Fibroblast of gingiva (primary cell): ENCODE measurements at regions not wholly inside any gene's neighbourhood (a gene's known extent, or its start where the extent isn't known, plus 50 kb on each side); places are given as distances from the start of the nearest gene placed in this dataset.
A peak's percentile ranks its signal among the peaks of the same experiment; 100 is the strongest.

Experiments
- DNase-seq: peaks from one replicate; pipeline ENCODE4 v3.0.0-alpha.2; 2011; ENCODE audit warnings: low read depth

- peak; percentile 6 for DNase-seq
Measured at GRCh38 chr3:71994906-71995305, 210.0 kb upstream of the PROK2 start.

- DNase-seq, result no peak
Measured at GRCh38 chr3:71994203-71994602, 209.3 kb upstream of the PROK2 start.

GRCh38 chr3:71991681-71992080 lies 206.7 kb upstream of the PROK2 start:
- DNase-seq, result no peak

DNA sequence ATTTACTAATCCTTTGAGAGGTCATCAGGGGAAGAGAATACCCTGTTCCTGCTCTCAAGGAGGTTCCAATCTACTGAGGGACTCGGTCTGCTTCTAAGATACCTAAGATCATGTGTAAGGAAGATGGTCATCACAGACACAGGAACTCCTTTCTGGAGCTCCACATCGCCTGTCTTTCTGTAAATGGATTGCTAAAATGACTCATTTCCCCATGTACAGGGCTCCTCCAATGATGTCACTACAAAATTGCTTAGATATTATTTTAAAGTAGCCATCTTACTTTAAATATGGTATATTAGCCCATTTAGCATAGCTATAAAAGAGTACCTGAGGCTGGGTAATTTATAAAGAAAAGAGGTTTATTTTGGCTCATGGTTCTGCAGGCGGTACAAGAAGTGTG lies 206.1 kb upstream of the PROK2 start:
- no peak for DNase-seq

DNA sequence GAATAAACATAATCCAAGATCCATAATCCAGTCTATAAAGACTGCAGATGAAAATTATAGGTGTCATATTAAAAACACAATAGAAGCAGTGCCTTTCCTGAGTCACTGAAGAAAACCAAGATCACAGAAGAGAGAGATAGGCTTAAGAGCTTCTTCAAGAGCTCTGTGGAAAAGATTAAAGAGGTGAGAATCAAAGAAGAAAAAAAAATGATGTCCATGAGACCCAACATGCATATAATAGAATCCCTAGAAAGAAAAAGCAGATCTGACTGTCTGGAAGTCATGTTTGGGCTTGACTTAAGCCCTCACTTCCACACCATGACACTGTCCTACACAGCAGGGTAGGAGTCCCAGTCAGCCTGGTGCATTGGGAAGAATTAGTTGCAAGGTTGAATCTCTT lies 205.6 kb upstream of the PROK2 start:
- no peak for DNase-seq

DNA sequence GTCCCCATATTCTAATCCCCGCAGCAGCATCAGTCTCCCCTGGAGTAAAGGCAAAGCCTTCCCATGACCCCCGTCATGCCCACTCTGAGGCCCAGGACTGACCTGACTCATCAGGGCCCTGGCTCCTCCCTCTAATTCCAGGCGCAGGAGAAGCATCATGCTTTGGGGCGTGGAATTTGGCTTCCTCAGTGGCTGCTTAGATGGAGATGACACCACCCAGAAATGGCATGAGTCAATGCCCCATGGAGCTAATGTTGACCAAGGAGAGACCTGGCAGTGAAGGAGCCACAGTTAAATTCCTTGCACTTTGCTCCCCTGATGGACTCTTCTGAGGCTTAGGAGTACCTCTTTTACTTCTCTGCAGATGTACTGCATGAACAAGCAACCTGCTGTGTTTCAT lies 204.2 kb upstream of the PROK2 start:
- DNase-seq, result peak; percentile 23

- DNase-seq, result peak; percentile 77
Measured at GRCh38 chr3:71987828-71988227, 202.9 kb upstream of the PROK2 start.

DNA sequence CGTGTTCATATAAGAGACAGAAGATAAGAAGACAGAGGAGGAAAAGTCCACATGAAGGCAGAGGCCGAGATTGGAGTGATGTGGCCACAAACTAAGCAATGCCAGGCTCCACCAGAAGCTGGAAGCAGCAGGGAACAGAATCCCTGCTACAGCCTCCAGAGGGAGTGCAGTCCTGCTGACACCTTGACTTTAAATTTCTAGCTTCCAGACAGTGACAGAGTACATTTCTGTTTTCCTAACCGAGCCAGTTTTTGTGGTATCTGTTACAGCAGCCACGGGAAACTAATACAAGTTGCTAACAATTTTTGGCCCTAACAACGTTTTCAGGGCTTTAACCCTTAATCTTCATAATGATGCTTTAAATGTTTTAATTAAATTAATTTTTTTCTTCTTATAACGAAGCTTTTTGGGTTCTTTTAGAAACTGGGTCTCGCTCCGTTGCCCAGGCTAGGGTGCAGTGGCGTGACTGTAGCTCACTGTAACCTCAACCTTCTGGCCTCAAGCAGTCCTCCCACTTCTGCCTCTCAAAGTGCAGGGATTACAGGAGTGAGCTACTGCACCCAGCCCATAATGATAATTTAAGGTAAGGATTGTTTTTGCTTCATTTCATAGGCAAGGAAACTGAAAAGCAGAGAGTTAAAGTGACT lies 202.3 kb upstream of the PROK2 start:
- DNase-seq, result no peak

DNA sequence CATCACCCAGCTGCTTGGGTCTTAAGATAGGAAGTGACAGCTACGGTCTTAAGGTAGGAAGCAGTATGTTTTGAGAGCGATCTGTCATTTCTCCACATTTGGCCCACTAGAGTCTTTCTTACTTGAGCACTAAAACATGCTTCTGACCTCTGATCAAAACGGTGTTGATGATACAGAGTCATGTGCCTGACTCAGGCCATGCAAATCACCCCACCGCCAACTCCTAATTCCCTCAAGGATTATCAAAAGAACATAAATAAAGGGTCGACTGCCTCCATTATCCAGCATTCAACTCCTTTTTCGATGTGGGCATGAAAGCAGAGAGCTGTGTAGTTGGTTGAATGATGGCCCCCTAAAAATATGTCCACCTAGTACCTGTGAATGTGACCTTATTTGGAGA lies 201.7 kb upstream of the PROK2 start:
- DNase-seq, result no peak

GRCh38 chr3:71984843-71985613 lies 200.1 kb upstream of the PROK2 start:
- no peak for DNase-seq

GRCh38 chr3:71983694-71984093 lies 198.7 kb upstream of the PROK2 start:
- no peak for DNase-seq

- DNase-seq, result peak; percentile 61
Measured at GRCh38 chr3:71982506-71983258, 197.7 kb upstream of the PROK2 start.

DNA sequence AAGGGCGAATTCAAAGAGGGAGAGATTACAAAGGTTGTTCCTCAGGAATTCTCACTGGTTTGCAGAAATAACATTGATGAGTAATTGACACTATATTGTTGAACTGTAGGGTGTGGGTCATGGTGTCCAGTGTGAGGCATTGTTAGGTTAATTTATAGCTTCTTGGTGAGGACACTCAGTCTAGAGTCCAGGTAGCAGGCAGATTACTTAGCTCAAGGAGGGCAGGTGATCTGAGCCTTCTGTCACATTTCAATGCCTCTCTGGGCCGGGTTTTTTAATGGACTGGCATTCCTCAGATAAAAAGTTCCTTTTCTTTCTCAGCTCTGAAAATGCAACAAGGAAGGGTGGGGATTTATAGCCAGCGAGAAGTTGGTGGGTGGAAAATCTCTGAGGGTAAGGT lies 194.2 kb upstream of the PROK2 start:
- no peak for DNase-seq

GRCh38 chr3:71978150-71978721 lies 193.3 kb upstream of the PROK2 start:
- no peak for DNase-seq

DNA sequence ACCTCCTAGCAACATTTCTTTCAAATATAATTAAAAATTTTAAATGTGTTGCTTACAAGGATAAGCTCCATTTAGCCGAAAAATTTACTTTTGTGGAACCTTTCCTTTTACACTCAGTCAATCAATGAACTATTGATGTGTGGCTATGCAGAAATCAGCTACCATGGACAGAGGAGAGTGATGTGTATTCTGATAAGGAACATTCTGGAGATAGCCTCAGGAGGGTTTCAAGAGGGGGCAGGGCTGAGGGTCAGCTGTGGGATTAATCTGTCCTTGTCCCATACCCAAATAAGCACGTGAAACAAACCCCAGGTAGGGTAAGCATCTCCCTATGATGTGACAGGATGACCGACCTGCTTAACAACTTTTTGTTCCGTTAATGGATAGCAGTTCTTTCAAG lies 192.6 kb upstream of the PROK2 start:
- no peak for DNase-seq

GRCh38 chr3:71975573-71975972 lies 190.6 kb upstream of the PROK2 start:
- no peak for DNase-seq

GRCh38 chr3:71974786-71975185 lies 189.8 kb upstream of the PROK2 start:
- no peak for DNase-seq

GRCh38 chr3:71973274-71974030 lies 188.5 kb upstream of the PROK2 start:
- no peak for DNase-seq

DNA sequence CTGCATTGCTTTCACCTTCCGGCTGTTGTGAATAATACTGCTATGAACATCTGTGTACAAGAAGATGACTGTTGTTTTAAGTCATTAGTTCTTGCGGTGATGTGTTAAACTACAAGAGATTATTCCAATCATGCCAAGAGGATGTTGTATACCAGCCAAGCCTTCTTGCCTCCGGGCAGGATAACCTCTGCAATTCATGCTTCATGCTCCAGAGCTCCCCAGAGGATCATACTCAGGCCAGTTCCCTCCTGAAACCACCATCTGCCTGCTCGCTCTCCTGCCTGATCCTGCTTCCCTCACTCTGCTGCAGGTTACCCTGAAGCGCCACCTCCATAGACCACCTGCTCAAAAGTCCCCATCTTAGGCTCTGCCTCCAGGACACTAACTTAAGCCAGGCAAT lies 187.1 kb upstream of the PROK2 start:
- peak; percentile 77 for DNase-seq

GRCh38 chr3:71968544-71968943 lies 183.6 kb upstream of the PROK2 start:
- no peak for DNase-seq

- no peak for DNase-seq
Measured at GRCh38 chr3:71966185-71966584, 181.2 kb upstream of the PROK2 start.

GRCh38 chr3:71964170-71964569 lies 179.2 kb upstream of the PROK2 start:
- DNase-seq, result no peak
